DND-41 (cell line): ENCODE measurements at regions not wholly inside any gene's neighbourhood (a gene's known extent, or its start where the extent isn't known, plus 50 kb on each side); places are given as distances from the start of the nearest gene placed in this dataset.

Source experiments
- ATAC-seq: fragments of 200-7000 bp; cut with Tn5 transposase; 3 replicates; pipeline ENCODE4 v1.9.1; 2021; ENCODE audit warnings: low read depth; ENCODE audit not compliant: insufficient read depth
- DNase-seq: peaks from one replicate; pipeline ENCODE4 v3.0.0-alpha.2; 2020
- H2AFZ ChIP-seq: 2 replicates; pipeline ENCODE4 v1.6.0; 2012; ENCODE audit warnings: low read depth, low read length
- H3K27ac ChIP-seq: 2 replicates; pipeline ENCODE4 v1.5.1; 2012; ENCODE audit warnings: low read length, inconsistent platforms
- H3K27me3 ChIP-seq: fragments of 200-600 bp; sonication (generic); 2 replicates; pipeline ENCODE4 v1.6.0; 2012; ENCODE audit warnings: low read length, mild to moderate bottlenecking, inconsistent platforms; ENCODE audit not compliant: insufficient read depth, poor library complexity
- H3K36me3 ChIP-seq: 2 replicates; pipeline ENCODE4 v1.5.1; 2012; ENCODE audit warnings: low read length, inconsistent platforms; ENCODE audit not compliant: insufficient read depth
- H3K4me1 ChIP-seq: 2 replicates; pipeline ENCODE4 v1.5.1; 2012; ENCODE audit warnings: mild to moderate bottlenecking, low read length; ENCODE audit not compliant: insufficient read depth
- H3K4me2 ChIP-seq: 2 replicates; pipeline ENCODE4 v1.6.0; 2012; ENCODE audit warnings: mild to moderate bottlenecking, moderate library complexity, low read length, inconsistent platforms; ENCODE audit not compliant: insufficient read depth
- H3K4me3 ChIP-seq, 2 experiments: fragments of 200-600 bp in 1 of 2; shearing (Covaris generic) in 1 of 2; 2 replicates each; pipeline ENCODE4 v1.5.1; 2012 to 2016; ENCODE audit warnings: inconsistent platforms in 2 of 2, low read length in 2 of 2, mild to moderate bottlenecking in 2 of 2, low read depth in 1 of 2, moderate library complexity in 1 of 2
- H3K79me2 ChIP-seq: 2 replicates; pipeline ENCODE4 v1.6.0; 2012; ENCODE audit warnings: low read length, inconsistent platforms; ENCODE audit not compliant: insufficient read depth
- H3K9ac ChIP-seq: 2 replicates; pipeline ENCODE4 v1.6.0; 2012; ENCODE audit warnings: low read depth, mild to moderate bottlenecking, inconsistent platforms, low read length, moderate library complexity
- H3K9me3 ChIP-seq: 2 replicates; pipeline ENCODE4 v1.5.1; 2012; ENCODE audit warnings: low read length, moderate library complexity, mild to moderate bottlenecking, inconsistent platforms; ENCODE audit not compliant: insufficient read depth, severe bottlenecking
- H4K20me1 ChIP-seq: 2 replicates; pipeline ENCODE4 v1.6.0; 2012; ENCODE audit warnings: low read length; ENCODE audit not compliant: insufficient read depth
- EZH2 ChIP-seq: IDR thresholded peaks from 3 replicates; pipeline ENCODE4 v1.6.1; 2012; ENCODE audit warnings: borderline replicate concordance, low read depth, mild to moderate bottlenecking, moderate library complexity, low read length, inconsistent platforms; ENCODE audit not compliant: severe bottlenecking
- TF ChIP-seq, protein P1 (sequence below): IDR thresholded peaks from 2 replicates; pipeline ENCODE4 v1.5.1; 2012; ENCODE audit warnings: borderline replicate concordance, low read length, moderate library complexity, mild to moderate bottlenecking; ENCODE audit not compliant: poor library complexity, severe bottlenecking; ENCODE audit errors: extremely low read depth

DNA sequence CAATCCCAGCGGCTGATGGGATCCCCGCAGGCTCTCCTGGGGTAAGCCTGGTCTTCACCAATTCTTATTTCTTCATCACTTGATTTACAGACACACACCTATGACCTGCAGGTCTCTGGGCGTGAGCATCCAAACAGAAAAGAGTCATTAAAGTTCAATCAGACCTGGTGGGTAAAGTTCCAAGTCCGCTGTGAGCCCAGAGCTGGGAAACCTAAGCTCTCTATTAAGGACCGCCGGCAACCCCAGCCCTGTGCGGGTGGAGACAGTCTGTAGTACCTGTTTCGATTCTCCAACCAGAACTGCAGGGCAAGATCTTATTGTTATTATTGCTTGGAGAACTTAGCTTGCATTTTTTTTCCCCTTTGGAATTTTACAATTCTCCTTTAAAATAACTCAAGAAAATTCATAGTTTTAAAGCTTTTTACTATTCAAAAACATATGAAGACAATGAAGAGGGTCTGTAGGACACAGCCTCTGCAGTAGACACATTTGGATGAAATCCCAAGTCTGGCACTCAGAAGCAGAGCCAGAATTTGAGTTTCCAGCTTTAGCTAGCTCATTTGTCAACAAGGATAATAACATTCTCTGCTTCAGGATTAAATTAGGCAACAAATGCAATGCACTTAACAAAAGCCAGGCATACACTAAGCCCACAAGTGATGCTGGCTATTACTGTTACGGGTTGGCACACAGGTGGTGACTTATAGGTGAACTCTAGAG is 376.4 kb downstream of the INSIG2 start:
- H3K27ac ChIP-seq = no peak overlapping the region
- H4K20me1 ChIP-seq = no peaks in the 10 kb centered on the region
- H3K4me2 ChIP-seq = no peak overlapping the region
- H2AFZ ChIP-seq = no peak overlapping the region
- no peaks in the 10 kb centered on the region for H3K27me3 ChIP-seq
- ATAC-seq = no peak
- H3K36me3 ChIP-seq = no peaks in the 10 kb centered on the region
- no peaks in the 10 kb centered on the region for H3K4me1 ChIP-seq
- H3K9ac ChIP-seq = no peak overlapping the region
- no peak overlapping the region for H3K4me3 ChIP-seq
- no peak for DNase-seq
- TF ChIP-seq, protein P1, sequence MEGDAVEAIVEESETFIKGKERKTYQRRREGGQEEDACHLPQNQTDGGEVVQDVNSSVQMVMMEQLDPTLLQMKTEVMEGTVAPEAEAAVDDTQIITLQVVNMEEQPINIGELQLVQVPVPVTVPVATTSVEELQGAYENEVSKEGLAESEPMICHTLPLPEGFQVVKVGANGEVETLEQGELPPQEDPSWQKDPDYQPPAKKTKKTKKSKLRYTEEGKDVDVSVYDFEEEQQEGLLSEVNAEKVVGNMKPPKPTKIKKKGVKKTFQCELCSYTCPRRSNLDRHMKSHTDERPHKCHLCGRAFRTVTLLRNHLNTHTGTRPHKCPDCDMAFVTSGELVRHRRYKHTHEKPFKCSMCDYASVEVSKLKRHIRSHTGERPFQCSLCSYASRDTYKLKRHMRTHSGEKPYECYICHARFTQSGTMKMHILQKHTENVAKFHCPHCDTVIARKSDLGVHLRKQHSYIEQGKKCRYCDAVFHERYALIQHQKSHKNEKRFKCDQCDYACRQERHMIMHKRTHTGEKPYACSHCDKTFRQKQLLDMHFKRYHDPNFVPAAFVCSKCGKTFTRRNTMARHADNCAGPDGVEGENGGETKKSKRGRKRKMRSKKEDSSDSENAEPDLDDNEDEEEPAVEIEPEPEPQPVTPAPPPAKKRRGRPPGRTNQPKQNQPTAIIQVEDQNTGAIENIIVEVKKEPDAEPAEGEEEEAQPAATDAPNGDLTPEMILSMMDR = no peak
- TF ChIP-seq EZH2 = no peak
- H3K79me2 ChIP-seq = no peaks in the 10 kb centered on the region
- H3K9me3 ChIP-seq = no peaks in the 10 kb centered on the region

DNA sequence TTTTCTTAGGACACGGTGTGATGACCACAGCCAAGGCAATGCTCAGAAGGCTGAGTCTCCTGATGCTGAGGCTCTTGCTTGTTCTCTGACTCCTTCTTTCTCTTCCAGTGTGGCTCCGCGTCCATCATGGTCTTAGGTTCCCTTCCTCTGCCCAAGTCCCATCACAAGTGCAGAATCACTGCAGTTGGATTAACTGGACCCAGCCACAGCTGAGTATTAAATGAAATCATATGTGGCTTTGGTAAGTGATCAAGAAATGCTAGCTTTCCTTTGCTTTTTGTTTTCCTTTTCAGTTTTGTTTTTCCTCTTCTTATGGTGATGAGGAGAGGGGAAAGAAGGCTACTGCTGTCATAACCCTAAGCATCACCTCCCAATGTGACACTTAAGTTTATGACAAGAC is 375.8 kb downstream of the INSIG2 start:
- no peaks in the 10 kb centered on the region for H3K79me2 ChIP-seq
- ATAC-seq = no peak
- no peak for DNase-seq
- no peak overlapping the region for H2AFZ ChIP-seq
- H3K27me3 ChIP-seq = no peaks in the 10 kb centered on the region
- no peak overlapping the region for H3K27ac ChIP-seq
- no peaks in the 10 kb centered on the region for H4K20me1 ChIP-seq
- TF ChIP-seq, protein P1 = no peak
- no peak for TF ChIP-seq EZH2
- H3K36me3 ChIP-seq = no peaks in the 10 kb centered on the region
- H3K9ac ChIP-seq = no peak overlapping the region
- no peaks in the 10 kb centered on the region for H3K9me3 ChIP-seq
- no peak overlapping the region for H3K4me2 ChIP-seq
- no peak overlapping the region for H3K4me3 ChIP-seq
- no peaks in the 10 kb centered on the region for H3K4me1 ChIP-seq

DNA sequence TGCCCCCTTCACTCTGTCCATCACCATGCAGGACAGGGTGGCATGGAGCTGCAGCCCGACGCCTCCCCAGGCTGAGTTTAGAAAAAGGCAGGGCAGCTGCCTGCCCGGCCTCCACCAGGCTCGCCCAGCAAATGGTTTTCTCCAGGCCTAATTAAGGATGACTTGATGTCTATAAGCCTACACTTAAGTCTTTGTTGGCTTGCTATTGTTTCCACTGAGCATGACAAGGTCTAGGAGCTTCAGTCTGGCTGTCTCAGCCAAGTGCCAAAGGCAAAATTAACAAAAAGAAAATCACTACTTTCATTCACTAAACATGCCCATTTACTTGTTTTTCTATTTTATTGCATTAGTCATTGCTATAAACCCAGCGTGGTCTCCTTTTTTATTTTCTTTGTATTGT is 372.2 kb downstream of the INSIG2 start:
- Histone ChIP-seq H3K4me3 (no peak overlapping the region), H3K79me2 (no peaks in the 10 kb centered on the region), H3K27me3 (no peaks in the 10 kb centered on the region), H4K20me1 (no peaks in the 10 kb centered on the region), H3K4me2 (no peak overlapping the region), H3K9ac (no peak overlapping the region), H3K27ac (no peak overlapping the region), H2AFZ (no peak overlapping the region), H3K9me3 (no peaks in the 10 kb centered on the region), H3K4me1 (no peaks in the 10 kb centered on the region), H3K36me3 (no peaks in the 10 kb centered on the region)
- ATAC-seq (no peak), DNase-seq (no peak)
- TF ChIP-seq EZH2 = no peak
- TF ChIP-seq, protein P1 = no peak
